H1 (cell line): ENCODE measurements at regions not wholly inside any gene's neighbourhood (a gene's known extent, or its start where the extent isn't known, plus 50 kb on each side); places are given as distances from the start of the nearest gene placed in this dataset.

Source experiments
- CTCF ChIA-PET: fragments of 300-600 bp; sonication (Branson Sonifier 250); formaldehyde crosslinking; loops from one replicate; lab custom pipeline; 2021; ENCODE audit not compliant: partially characterized antibody; lab: Charles Lee
- POLR2A ChIA-PET: fragments of 300-600 bp; sonication (Branson Sonifier 250); formaldehyde crosslinking; loops from one replicate; lab custom pipeline; 2021; ENCODE audit warnings: inconsistent platforms; ENCODE audit not compliant: partially characterized antibody; lab: Charles Lee
- DNase-seq, 2 experiments: peaks; one replicate each; pipeline versions ENCODE4 v3.0.0 to v3.0.0-alpha.2; 2010 to 2022; ENCODE audit warnings: low spot score in 2 of 2, low read depth in 1 of 2, mixed read lengths in 1 of 2
- FAIRE-seq: peaks from 2 replicates; lab custom pipeline; 2011; peaks lifted over from hg19 to GRCh38; lab: Jason Lieb, UNC
- H2AFZ ChIP-seq: 2 replicates; pipeline ENCODE4 v1.8.1; 2012; ENCODE audit warnings: low read length, inconsistent platforms
- H2AK5ac ChIP-seq: 2 replicates; pipeline ENCODE4 v1.6.1; 2013; ENCODE audit warnings: low read depth, low read length
- H2BK120ac ChIP-seq: replicated peaks from 2 replicates; pipeline ENCODE3; 2013; ENCODE audit warnings: low read depth, low read length, inconsistent platforms
- H2BK12ac ChIP-seq: 2 replicates; pipeline ENCODE4 v1.6.1; 2013; ENCODE audit warnings: low read depth, low read length
- H2BK15ac ChIP-seq: 2 replicates; pipeline ENCODE4 v1.6.1; 2013; ENCODE audit warnings: low read length
- H2BK20ac ChIP-seq: 2 replicates; pipeline ENCODE4 v1.6.1; 2013; ENCODE audit warnings: low read length
- H2BK5ac ChIP-seq: 2 replicates; pipeline ENCODE4 v1.6.1; 2013; ENCODE audit warnings: low read depth, low read length
- H3K14ac ChIP-seq: 2 replicates; pipeline ENCODE4 v1.6.1; 2013; ENCODE audit warnings: inconsistent platforms; ENCODE audit not compliant: insufficient read length
- H3K18ac ChIP-seq: 2 replicates; pipeline ENCODE4 v1.6.1; 2013; ENCODE audit warnings: low read length; ENCODE audit errors: extremely low read depth
- H3K23ac ChIP-seq: 2 replicates; pipeline ENCODE4 v1.6.1; 2013; ENCODE audit warnings: inconsistent platforms; ENCODE audit not compliant: insufficient read length
- H3K23me2 ChIP-seq: 2 replicates; pipeline ENCODE4 v1.6.1; 2013; ENCODE audit warnings: low read depth, low read length
- H3K27ac ChIP-seq: 2 replicates; pipeline ENCODE4 v1.6.1; 2011; ENCODE audit warnings: low read depth, low read length, inconsistent platforms
- H3K27me3 ChIP-seq, 4 experiments: replicated peaks in 1 of 4; 1 replicate in 1 of 4; 2 replicates in 3 of 4; pipeline versions ENCODE4 v1.6.1 to v1.8.1; 2011 to 2013; ENCODE audit warnings: low read length in 3 of 4, mild to moderate bottlenecking in 3 of 4, inconsistent platforms in 2 of 4, mixed read lengths in 2 of 4, moderate library complexity in 1 of 4; ENCODE audit not compliant: control insufficient read depth in 3 of 4, insufficient read depth in 3 of 4; ENCODE audit errors: extremely low read depth in 1 of 4
- H3K36me3 ChIP-seq, 4 experiments: 2 replicates each; pipeline versions ENCODE4 v1.6.1 to v1.8.1; 2011 to 2013; ENCODE audit warnings: mild to moderate bottlenecking in 4 of 4, low read length in 3 of 4, moderate library complexity in 2 of 4, control low read depth in 1 of 4, inconsistent platforms in 1 of 4; ENCODE audit not compliant: insufficient read depth in 4 of 4, control insufficient read depth in 2 of 4
- H3K4ac ChIP-seq: replicated peaks from 2 replicates; pipeline ENCODE3; 2013; ENCODE audit warnings: low read length, low read depth, mixed read lengths, inconsistent platforms; ENCODE audit not compliant: insufficient read length
- H3K4me1 ChIP-seq, 4 experiments: replicated peaks in 1 of 4; 1 replicate in 1 of 4; 2 replicates in 3 of 4; pipeline versions ENCODE4 v1.6.1 to v1.8.1; 2011 to 2013; ENCODE audit warnings: low read length in 3 of 4, inconsistent platforms in 2 of 4, mixed read lengths in 1 of 4; ENCODE audit not compliant: insufficient read depth in 4 of 4, control insufficient read depth in 3 of 4
- H3K4me2 ChIP-seq, 2 experiments: 2 replicates each; pipeline versions ENCODE4 v1.6.1 to v1.8.1; 2011 to 2013; ENCODE audit warnings: low read depth in 2 of 2, low read length in 2 of 2, control low read depth in 1 of 2, inconsistent platforms in 1 of 2, mild to moderate bottlenecking in 1 of 2; ENCODE audit not compliant: insufficient read depth in 1 of 2
- H3K4me3 ChIP-seq, 4 experiments: fragments of 200-600, 300-600 bp in 1 of 4; sonication (generic), shearing (Covaris generic), sonication (Bioruptor Twin) in 1 of 4; 2 replicates each; pipeline versions ENCODE4 v1.5.1 to v1.8.1; 2011 to 2016; ENCODE audit warnings: low read length in 4 of 4, low read depth in 3 of 4, control low read depth in 2 of 4, inconsistent platforms in 2 of 4, mild to moderate bottlenecking in 2 of 4, mixed read lengths in 1 of 4, moderate library complexity in 1 of 4; ENCODE audit not compliant: insufficient read depth in 2 of 4; ENCODE audit errors: extremely low read depth in 1 of 4
- H3K56ac ChIP-seq: replicated peaks from 2 replicates; pipeline ENCODE3; 2013; ENCODE audit warnings: low read depth, mild to moderate bottlenecking, mixed read lengths, low read length, inconsistent platforms; ENCODE audit not compliant: insufficient read length
- H3K79me1 ChIP-seq: 2 replicates; pipeline ENCODE4 v1.6.1; 2013; ENCODE audit warnings: low read depth, low read length, control low read depth
- H3K79me2 ChIP-seq, 2 experiments: 2 replicates each; pipeline versions ENCODE4 v1.6.1 to v1.8.1; 2012 to 2013; ENCODE audit warnings: low read length in 2 of 2, mild to moderate bottlenecking in 2 of 2, inconsistent platforms in 1 of 2; ENCODE audit not compliant: insufficient read depth in 2 of 2, control insufficient read depth in 1 of 2
- H3K9ac ChIP-seq, 4 experiments: replicated peaks in 1 of 4; 1 replicate in 1 of 4; 2 replicates in 3 of 4; pipeline versions ENCODE4 v1.6.1 to v1.8.1; 2011 to 2013; ENCODE audit warnings: low read depth in 3 of 4, low read length in 3 of 4, control low read depth in 2 of 4, mild to moderate bottlenecking in 2 of 4, moderate library complexity in 2 of 4, inconsistent platforms in 1 of 4; ENCODE audit errors: extremely low read depth in 1 of 4
- H3K9me3 ChIP-seq, 2 experiments: 2 replicates each; pipeline versions ENCODE4 v1.6.1 to v1.8.1; 2012 to 2013; ENCODE audit warnings: mild to moderate bottlenecking in 2 of 2, moderate library complexity in 2 of 2, control low read depth in 1 of 2, inconsistent platforms in 1 of 2, low read depth in 1 of 2, low read length in 1 of 2, mixed read lengths in 1 of 2; ENCODE audit not compliant: insufficient read depth in 2 of 2
- H4K20me1 ChIP-seq, 2 experiments: replicated peaks in 1 of 2; 2 replicates each; pipeline versions ENCODE3 to v1.8.1; 2011 to 2013; ENCODE audit warnings: inconsistent platforms in 2 of 2, low read length in 2 of 2, mild to moderate bottlenecking in 1 of 2; ENCODE audit not compliant: insufficient read depth in 2 of 2, control insufficient read depth in 1 of 2
- H4K5ac ChIP-seq: 2 replicates; pipeline ENCODE4 v1.6.1; 2013; ENCODE audit warnings: low read length, low read depth, mixed read lengths, inconsistent platforms; ENCODE audit not compliant: insufficient read length
- H4K8ac ChIP-seq: 2 replicates; pipeline ENCODE4 v1.8.0; 2013; ENCODE audit warnings: mild to moderate bottlenecking, moderate library complexity, low read length, inconsistent platforms; ENCODE audit not compliant: insufficient read depth; ENCODE audit errors: extremely low read depth
- H4K91ac ChIP-seq: replicated peaks from 2 replicates; pipeline ENCODE3; 2013; ENCODE audit warnings: low read length, mixed read lengths, inconsistent platforms; ENCODE audit not compliant: insufficient read length
- CBX5 ChIP-seq: fragments of 300-800, 300-1000 bp; sonication (generic); IDR thresholded peaks from 2 replicates; pipeline ENCODE4 v1.7.1; 2016; ENCODE audit warnings: antibody characterized with exemption, low read length, low read depth
- CEBPB ChIP-seq: IDR thresholded peaks from 2 replicates; pipeline ENCODE4 v1.6.1; 2012; ENCODE audit warnings: low read depth, low read length
- CHD1 ChIP-seq: IDR thresholded peaks from 2 replicates; pipeline ENCODE4 v1.6.1; 2012; ENCODE audit warnings: low read depth, low read length, improper control_type of control experiment
- JUN ChIP-seq: IDR thresholded peaks from 2 replicates; pipeline ENCODE4 v1.6.1; 2011; ENCODE audit warnings: low read depth, mild to moderate bottlenecking, improper control_type of control experiment, low read length
- JUND ChIP-seq: IDR thresholded peaks from 2 replicates; pipeline ENCODE4 v1.6.1; 2011; ENCODE audit warnings: mild to moderate bottlenecking, improper control_type of control experiment, low read length
- KDM4A ChIP-seq: IDR thresholded peaks from one replicate; pipeline ENCODE4 v1.7.1; 2012; ENCODE audit warnings: low read depth, mild to moderate bottlenecking, moderate library complexity, low read length, inconsistent platforms; ENCODE audit not compliant: severe bottlenecking
- SIRT6 ChIP-seq: IDR thresholded peaks from one replicate; pipeline ENCODE4 v1.7.1; 2012; ENCODE audit warnings: low read length, inconsistent platforms
- SP1 ChIP-seq: IDR thresholded peaks from 2 replicates; pipeline ENCODE4 v1.6.1; 2011; ENCODE audit warnings: low read depth, low read length
- SP2 ChIP-seq: IDR thresholded peaks from 2 replicates; pipeline ENCODE4 v1.6.1; 2012; ENCODE audit warnings: mild to moderate bottlenecking, low read length, inconsistent platforms
- TBP ChIP-seq: IDR thresholded peaks from 2 replicates; pipeline ENCODE4 v1.6.1; 2011; ENCODE audit warnings: low read depth, low read length, improper control_type of control experiment
- TEAD4 ChIP-seq: IDR thresholded peaks from 2 replicates; pipeline ENCODE4 v1.6.1; 2012; ENCODE audit warnings: low read depth, low read length, inconsistent platforms, mixed read lengths
- YY1 ChIP-seq: IDR thresholded peaks from 2 replicates; pipeline ENCODE4 v1.6.1; 2011; ENCODE audit warnings: low read depth, mild to moderate bottlenecking, low read length
- WGBS, 2 experiments: shearing (Covaris generic) in 1 of 2; methylation state at CpG; one replicate each; pipeline versions ENCODE4 v1.1.6 to v1.1.7; 2013 to 2015; ENCODE audit warnings: low lambda C conversion rate in 2 of 2, mixed read lengths in 2 of 2, inconsistent platforms in 1 of 2, low coverage in 1 of 2, missing lambda C conversion rate in 1 of 2; ENCODE audit not compliant: insufficient replicate concordance in 2 of 2, insufficient coverage in 1 of 2, insufficient read length in 1 of 2; ENCODE audit errors: extremely low coverage in 1 of 2, missing lambda C conversion rate in 1 of 2; 5-methylcytosine and 5-hydroxymethylcytosine counted together
- TF ChIP-seq, protein P1 (sequence below): IDR thresholded peaks from 2 replicates; pipeline ENCODE4 v1.6.1; 2012; ENCODE audit warnings: inconsistent platforms

DNA sequence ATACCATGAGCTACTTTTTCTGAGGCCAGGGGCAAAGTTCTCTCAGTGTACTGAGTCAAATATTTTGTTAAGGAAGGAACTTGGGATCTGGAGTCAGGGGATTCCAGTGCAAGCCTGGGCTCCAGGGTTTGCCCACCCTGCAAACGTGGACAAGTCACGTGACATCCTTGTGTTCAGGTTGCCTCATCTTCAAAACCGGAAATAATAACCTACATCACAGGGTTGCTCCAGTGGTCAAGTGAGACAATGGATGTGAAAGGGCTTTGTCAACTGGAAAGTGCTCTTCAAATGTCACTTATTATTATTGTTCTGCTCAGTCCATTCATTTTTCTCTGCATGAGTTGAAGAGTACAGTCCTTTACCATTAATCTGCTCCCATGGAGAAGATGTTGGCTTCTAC lies 414.9 kb downstream of the COG6 start:
- 88% methylated on average over 3 of the region's 3 CpGs; no CpG with 5 or more reads in 1 of the 2 experiments for WGBS, 2 experiments
- no peak overlapping the region for H3K18ac ChIP-seq
- no peaks in the 10 kb centered on the region; the same call in 1 of the 2 replicates for H3K23me2 ChIP-seq
- no peak overlapping the region for H3K9ac ChIP-seq
- H2BK15ac ChIP-seq: no peak overlapping the region
- H3K56ac ChIP-seq: no peak overlapping the region
- H2BK20ac ChIP-seq: no peak overlapping the region
- no peak overlapping the region for H4K8ac ChIP-seq
- H3K27me3 ChIP-seq: no peaks in the 10 kb centered on the region
- no peak overlapping the region for H2BK12ac ChIP-seq
- H3K4me2 ChIP-seq: no peak overlapping the region
- H3K36me3 ChIP-seq: no peaks in the 10 kb centered on the region
- H2AFZ ChIP-seq: no peak overlapping the region
- no peak overlapping the region for H2BK5ac ChIP-seq
- no peak overlapping the region for H4K91ac ChIP-seq
- H3K4me1 ChIP-seq: peaks cover 0 to 5% (median 2%) of the 10 kb centered on the region in 4 experiments; a peak in 4 of 7 replicates
- no peak for TF ChIP-seq CBX5
- TF ChIP-seq, protein P1, sequence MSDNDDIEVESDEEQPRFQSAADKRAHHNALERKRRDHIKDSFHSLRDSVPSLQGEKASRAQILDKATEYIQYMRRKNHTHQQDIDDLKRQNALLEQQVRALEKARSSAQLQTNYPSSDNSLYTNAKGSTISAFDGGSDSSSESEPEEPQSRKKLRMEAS: no peak
- TF ChIP-seq CEBPB: no peak
- no peak for TF ChIP-seq KDM4A
- no peak for TF ChIP-seq JUND
- TF ChIP-seq TEAD4: no peak
- no peak for TF ChIP-seq JUN
- no peak for TF ChIP-seq SP2
- TF ChIP-seq SP1: no peak
- TF ChIP-seq YY1: no peak
- TF ChIP-seq SIRT6: no peak
- TF ChIP-seq TBP: no peak
- TF ChIP-seq CHD1: no peak
- H3K4me3 ChIP-seq: no peak overlapping the region
- DNase-seq (no peak), FAIRE-seq (no peak)
- no peaks in the 10 kb centered on the region for H3K79me2 ChIP-seq
- CTCF ChIA-PET: interaction anchor here (0.5 to 3.7 kb wide), 11 partner anchors 9 to 707 kb away, joined by 3 to 18 read pairs (median 6); no protein-coding TSS in a partner anchor
- H3K23ac ChIP-seq: no peak overlapping the region
- no peak overlapping the region for H3K4ac ChIP-seq
- H2AK5ac ChIP-seq: no peak overlapping the region
- no peak overlapping the region for H3K14ac ChIP-seq
- no peaks in the 10 kb centered on the region for H3K79me1 ChIP-seq
- H3K27ac ChIP-seq: no peak overlapping the region
- no peaks in the 10 kb centered on the region for H3K9me3 ChIP-seq
- POLR2A ChIA-PET: no interaction called here
- no peaks in the 10 kb centered on the region for H4K20me1 ChIP-seq
- no peak overlapping the region for H4K5ac ChIP-seq
- no peak overlapping the region for H2BK120ac ChIP-seq
